T-helper 2 cell treated with Interferon-gamma antibody and Interleukin-4, amounts not matched to agents 5 μg/mL and 100 μg/mL, for 36 hours (primary cell): ENCODE measurements at regions not wholly inside any gene's neighbourhood (a gene's known extent, or its start where the extent isn't known, plus 50 kb on each side); places are given as distances from the start of the nearest gene placed in this dataset.
"Not testable (repeated sequence)": the region's sequence is repeated elsewhere in the genome, so short reads cannot be mapped to it uniquely, and the experiment has no call there.

ENCODE experiments used
- DNase-seq: peaks from one replicate; pipeline ENCODE4 v3.0.0; 2021; ENCODE audit warnings: low spot score
- H3K27ac Mint-ChIP-seq: one replicate; pipeline ENCODE4 v1.8.0; 2021; ENCODE audit warnings: mild to moderate bottlenecking, mixed read lengths
- H3K27me3 Mint-ChIP-seq: one replicate; pipeline ENCODE4 v1.8.0; 2021; ENCODE audit warnings: low read depth, mixed read lengths
- H3K36me3 Mint-ChIP-seq: one replicate; pipeline ENCODE4 v1.8.0; 2021; ENCODE audit warnings: low read depth, mixed read lengths
- H3K4me1 Mint-ChIP-seq: one replicate; pipeline ENCODE4 v1.8.0; 2021; ENCODE audit warnings: low read depth, mixed read lengths
- H3K4me3 Mint-ChIP-seq: one replicate; pipeline ENCODE4 v1.8.0; 2022; ENCODE audit warnings: mild to moderate bottlenecking, moderate library complexity, mixed read lengths
- H3K9me3 Mint-ChIP-seq: one replicate; pipeline ENCODE4 v1.8.0; 2021; ENCODE audit warnings: mixed read lengths

- H3K4me1 Mint-ChIP-seq: peaks cover 21% of the 10 kb centered on the region
- DNase-seq, H3K27me3 Mint-ChIP-seq, H3K9me3 Mint-ChIP-seq, H3K27ac Mint-ChIP-seq, H3K36me3 Mint-ChIP-seq, H3K4me3 Mint-ChIP-seq: not testable (repeated sequence)
These were observed 50.5 kb upstream of the MED13L start for GRCh38 chr12:116327992-116328391.

GRCh38 chr12:116331876-116332275, 54.4 kb upstream of the MED13L start:
- Mint-ChIP-seq H3K4me1 (no peaks in the 10 kb centered on the region), H3K27me3 (peaks cover 2% of the 10 kb centered on the region), H3K4me3 (no peak overlapping the region), H3K9me3 (no peaks in the 10 kb centered on the region), H3K36me3 (no peaks in the 10 kb centered on the region), H3K27ac (no peak overlapping the region)
- no peak for DNase-seq

- Mint-ChIP-seq H3K27me3 (peaks cover 2% of the 10 kb centered on the region), H3K4me3 (no peak overlapping the region), H3K4me1 (no peaks in the 10 kb centered on the region), H3K9me3 (no peaks in the 10 kb centered on the region), H3K36me3 (no peaks in the 10 kb centered on the region), H3K27ac (no peak overlapping the region)
- DNase-seq: no peak
These were observed 55.4 kb upstream of the MED13L start for GRCh38 chr12:116332705-116333380.

GRCh38 chr12:116333402-116333801, 55.9 kb upstream of the MED13L start:
- Mint-ChIP-seq H3K27ac (no peak overlapping the region), H3K27me3 (peaks cover 2% of the 10 kb centered on the region), H3K4me3 (no peak overlapping the region), H3K4me1 (no peaks in the 10 kb centered on the region), H3K9me3 (no peaks in the 10 kb centered on the region), H3K36me3 (no peaks in the 10 kb centered on the region)
- DNase-seq: no peak

GRCh38 chr12:116336542-116337065, 59.1 kb upstream of the MED13L start:
- H3K27me3 Mint-ChIP-seq: peaks cover under 1% of the 10 kb centered on the region
- no peak overlapping the region for H3K4me3 Mint-ChIP-seq
- no peaks in the 10 kb centered on the region for H3K4me1 Mint-ChIP-seq
- H3K9me3 Mint-ChIP-seq: no peaks in the 10 kb centered on the region
- no peak overlapping the region for H3K27ac Mint-ChIP-seq
- no peaks in the 10 kb centered on the region for H3K36me3 Mint-ChIP-seq
- DNase-seq: no peak

GRCh38 chr12:116337312-116337711, 59.8 kb upstream of the MED13L start:
- Mint-ChIP-seq H3K27me3 (no peaks in the 10 kb centered on the region), H3K27ac (no peak overlapping the region), H3K36me3 (no peaks in the 10 kb centered on the region), H3K4me3 (no peak overlapping the region), H3K9me3 (no peaks in the 10 kb centered on the region), H3K4me1 (no peaks in the 10 kb centered on the region)
- no peak for DNase-seq

- Mint-ChIP-seq H3K9me3 (no peaks in the 10 kb centered on the region), H3K4me3 (no peak overlapping the region), H3K4me1 (no peaks in the 10 kb centered on the region), H3K36me3 (no peaks in the 10 kb centered on the region), H3K27ac (no peak overlapping the region), H3K27me3 (no peaks in the 10 kb centered on the region)
- no peak for DNase-seq
These were observed 60.8 kb upstream of the MED13L start for GRCh38 chr12:116338064-116338846.

- no peak for DNase-seq
- H3K27ac Mint-ChIP-seq: no peak overlapping the region
- no peaks in the 10 kb centered on the region for H3K36me3 Mint-ChIP-seq
- no peaks in the 10 kb centered on the region for H3K27me3 Mint-ChIP-seq
- H3K4me1 Mint-ChIP-seq: no peaks in the 10 kb centered on the region
- no peaks in the 10 kb centered on the region for H3K9me3 Mint-ChIP-seq
- no peak overlapping the region for H3K4me3 Mint-ChIP-seq
These were observed 61.6 kb upstream of the MED13L start for GRCh38 chr12:116339062-116339461.

- Mint-ChIP-seq H3K27me3 (no peaks in the 10 kb centered on the region), H3K4me3 (no peak overlapping the region), H3K36me3 (no peaks in the 10 kb centered on the region), H3K9me3 (no peaks in the 10 kb centered on the region), H3K4me1 (no peaks in the 10 kb centered on the region), H3K27ac (no peak overlapping the region)
- no peak for DNase-seq
These were observed 62.4 kb upstream of the MED13L start for GRCh38 chr12:116339800-116340371.

- no peaks in the 10 kb centered on the region for H3K36me3 Mint-ChIP-seq
- H3K4me3 Mint-ChIP-seq: no peak overlapping the region
- no peaks in the 10 kb centered on the region for H3K9me3 Mint-ChIP-seq
- no peaks in the 10 kb centered on the region for H3K4me1 Mint-ChIP-seq
- no peak overlapping the region for H3K27ac Mint-ChIP-seq
- peaks cover 2% of the 10 kb centered on the region for H3K27me3 Mint-ChIP-seq
- DNase-seq: no peak
These were observed 65.9 kb upstream of the MED13L start for GRCh38 chr12:116343331-116343884.

GRCh38 chr12:116346222-116346621, 68.7 kb upstream of the MED13L start:
- no peak for DNase-seq
- no peaks in the 10 kb centered on the region for H3K4me1 Mint-ChIP-seq
- H3K36me3 Mint-ChIP-seq: no peaks in the 10 kb centered on the region
- no peak overlapping the region for H3K27ac Mint-ChIP-seq
- peaks cover 2% of the 10 kb centered on the region for H3K27me3 Mint-ChIP-seq
- no peaks in the 10 kb centered on the region for H3K9me3 Mint-ChIP-seq
- H3K4me3 Mint-ChIP-seq: no peak overlapping the region

GRCh38 chr12:116346741-116347140, 69.2 kb upstream of the MED13L start:
- no peak for DNase-seq
- Mint-ChIP-seq H3K4me1 (no peaks in the 10 kb centered on the region), H3K36me3 (no peaks in the 10 kb centered on the region), H3K27ac (no peak overlapping the region), H3K27me3 (peaks cover 2% of the 10 kb centered on the region), H3K9me3 (no peaks in the 10 kb centered on the region), H3K4me3 (no peak overlapping the region)

GRCh38 chr12:116347265-116347664, 69.8 kb upstream of the MED13L start:
- H3K27ac Mint-ChIP-seq: no peak overlapping the region
- H3K4me3 Mint-ChIP-seq: no peak overlapping the region
- no peaks in the 10 kb centered on the region for H3K9me3 Mint-ChIP-seq
- peaks cover 2% of the 10 kb centered on the region for H3K27me3 Mint-ChIP-seq
- no peak for DNase-seq
- no peaks in the 10 kb centered on the region for H3K4me1 Mint-ChIP-seq
- H3K36me3 Mint-ChIP-seq: no peaks in the 10 kb centered on the region

GRCh38 chr12:116352315-116352835, 74.9 kb upstream of the MED13L start:
- H3K36me3 Mint-ChIP-seq: no peaks in the 10 kb centered on the region
- no peaks in the 10 kb centered on the region for H3K27me3 Mint-ChIP-seq
- DNase-seq: no peak
- no peak overlapping the region for H3K27ac Mint-ChIP-seq
- no peaks in the 10 kb centered on the region for H3K4me1 Mint-ChIP-seq
- H3K9me3 Mint-ChIP-seq: no peaks in the 10 kb centered on the region
- no peak overlapping the region for H3K4me3 Mint-ChIP-seq
